GM18867 (cell line): ENCODE measurements at regions not wholly inside any gene's neighbourhood (a gene's known extent, or its start where the extent isn't known, plus 50 kb on each side); places are given as distances from the start of the nearest gene placed in this dataset.
A peak's percentile ranks its signal among the peaks of the same experiment; 100 is the strongest.
"Not testable (repeated sequence)": the region's sequence is repeated elsewhere in the genome, so short reads cannot be mapped to it uniquely, and the experiment has no call there.

ENCODE experiments used
- ATAC-seq: cut with Tn5 transposase; IDR thresholded peaks from one replicate; pipeline ENCODE4 v1.9.1; 2021; ENCODE audit warnings: mild to moderate bottlenecking, moderate library complexity; ENCODE audit not compliant: unreplicated experiment

DNA sequence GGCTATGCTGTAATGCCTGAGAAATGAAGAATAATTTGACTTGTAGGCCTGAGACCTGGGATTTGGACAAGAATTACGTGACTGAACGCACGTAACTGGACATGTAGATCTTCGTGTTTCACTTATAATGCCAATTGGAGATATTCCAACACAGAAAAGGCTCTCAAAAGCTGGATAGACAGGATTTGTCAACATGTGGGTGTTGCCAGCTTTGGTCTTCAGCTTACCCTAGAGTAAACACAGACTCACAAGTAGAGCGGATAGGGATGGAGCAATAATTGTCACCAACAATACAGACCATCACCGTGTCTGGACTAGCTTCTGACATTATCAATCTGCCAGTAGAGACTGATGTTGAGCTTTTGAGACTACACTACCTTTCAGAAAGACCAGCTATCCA, 1511.0 kb upstream of the ADGRL3 start:
- ATAC-seq = no peak

DNA sequence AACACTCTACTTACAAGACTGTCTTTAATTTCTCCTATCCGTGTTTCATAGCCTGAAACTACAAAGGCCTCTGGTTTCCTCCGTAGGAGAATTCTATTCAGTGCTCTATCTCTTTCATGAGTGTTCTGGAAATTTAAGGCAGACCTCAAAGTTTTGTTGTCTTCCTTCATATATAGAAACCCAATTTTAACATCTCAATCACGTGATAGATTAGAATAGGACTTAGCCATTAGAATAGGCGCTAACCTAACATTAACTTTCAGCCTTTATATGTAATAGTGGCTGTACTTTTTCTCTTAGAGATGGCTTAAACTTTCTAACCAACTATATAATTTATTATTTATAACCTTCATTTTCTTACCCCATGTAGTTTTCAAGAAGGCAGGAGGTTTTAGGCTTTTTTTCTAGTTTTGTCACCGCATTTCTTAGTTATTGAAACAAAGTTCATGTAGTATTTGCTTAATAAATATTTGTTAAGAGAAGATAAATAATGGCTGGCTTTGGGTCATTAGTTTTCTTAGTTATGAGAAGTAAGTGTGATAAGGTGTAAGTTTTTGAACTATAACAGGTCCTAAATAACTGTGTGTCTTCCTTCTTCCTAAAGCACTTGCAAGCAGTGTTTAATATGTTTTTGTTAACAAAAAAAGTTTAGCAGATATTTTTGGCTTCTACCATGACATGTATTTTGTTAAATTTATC, 1504.6 kb upstream of the ADGRL3 start:
- ATAC-seq = no peak

DNA sequence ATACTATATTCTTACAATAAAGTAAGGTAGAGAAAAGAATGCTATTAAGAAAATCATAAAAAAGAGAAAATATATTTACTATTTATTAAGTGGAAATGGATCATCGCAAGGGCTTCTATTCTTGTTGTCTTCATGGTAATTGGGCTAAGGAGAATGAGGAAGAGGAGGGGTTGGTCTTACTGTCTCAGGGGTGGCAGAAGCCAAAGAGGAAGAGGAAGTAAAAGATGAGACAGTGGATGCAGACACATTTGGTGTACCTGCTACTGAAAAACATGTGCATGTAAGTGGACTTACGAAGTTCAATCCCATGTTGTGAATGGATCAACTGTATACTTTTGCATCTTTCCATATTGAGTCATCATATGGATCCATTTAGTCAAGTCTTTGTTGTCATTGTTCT, 1502.1 kb upstream of the ADGRL3 start:
- no peak for ATAC-seq

DNA sequence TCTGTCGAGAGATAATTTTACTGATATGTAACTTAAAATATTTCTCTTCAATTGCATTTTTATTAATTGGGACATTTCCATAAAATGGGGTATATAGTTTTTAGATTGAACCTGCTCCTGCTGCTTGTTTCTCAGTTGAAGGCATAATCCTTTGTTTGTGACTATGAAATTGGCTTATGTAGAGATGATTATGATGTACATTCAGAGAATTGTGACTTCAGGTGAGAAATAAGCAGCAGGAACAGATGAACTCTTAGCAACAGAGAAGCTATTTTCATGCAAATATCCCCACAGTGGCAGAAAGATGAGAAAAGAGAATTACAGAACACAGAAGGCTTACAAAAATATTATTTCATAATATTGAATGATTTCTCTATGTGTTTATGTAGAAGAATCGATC, 1499.5 kb upstream of the ADGRL3 start:
- no peak for ATAC-seq

DNA sequence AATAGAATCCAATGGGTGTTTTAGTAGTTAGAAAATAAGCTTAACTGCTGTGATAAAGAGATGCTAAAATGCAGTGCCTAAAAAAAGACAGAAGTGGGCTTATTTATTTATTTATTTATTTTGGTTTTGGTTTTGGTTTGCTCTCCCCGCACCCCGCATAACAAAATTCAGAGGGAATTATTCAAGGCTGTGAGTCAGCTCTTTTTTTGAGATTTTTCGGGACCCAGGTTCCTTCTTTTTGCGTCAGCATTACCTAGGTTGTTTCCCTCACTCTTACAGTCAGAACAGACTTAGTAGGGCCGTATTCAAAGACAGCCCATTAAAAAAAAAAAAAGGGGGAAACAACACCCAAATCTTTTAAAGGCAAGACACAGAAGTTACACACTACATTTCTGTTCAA, 1495.5 kb upstream of the ADGRL3 start:
- no peak for ATAC-seq

DNA sequence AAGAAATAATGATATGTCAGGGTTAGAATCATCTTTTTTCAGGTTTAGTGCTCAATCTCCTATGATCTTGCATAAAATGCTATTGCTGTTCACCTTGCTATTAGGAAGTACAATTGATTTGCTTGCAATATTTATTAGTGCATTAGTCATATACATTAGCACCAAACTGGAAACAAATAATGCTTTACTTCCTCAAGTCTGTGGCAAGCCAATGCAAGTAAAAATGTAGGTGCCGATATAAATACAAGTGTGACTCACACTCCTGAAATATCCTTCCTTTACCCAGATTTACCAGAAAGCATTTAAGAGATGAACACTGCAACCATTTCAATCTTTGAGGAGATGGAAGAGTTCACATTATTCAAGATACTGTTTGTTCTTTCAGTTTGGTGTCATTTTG, 1487.7 kb upstream of the ADGRL3 start:
- ATAC-seq = no peak

DNA sequence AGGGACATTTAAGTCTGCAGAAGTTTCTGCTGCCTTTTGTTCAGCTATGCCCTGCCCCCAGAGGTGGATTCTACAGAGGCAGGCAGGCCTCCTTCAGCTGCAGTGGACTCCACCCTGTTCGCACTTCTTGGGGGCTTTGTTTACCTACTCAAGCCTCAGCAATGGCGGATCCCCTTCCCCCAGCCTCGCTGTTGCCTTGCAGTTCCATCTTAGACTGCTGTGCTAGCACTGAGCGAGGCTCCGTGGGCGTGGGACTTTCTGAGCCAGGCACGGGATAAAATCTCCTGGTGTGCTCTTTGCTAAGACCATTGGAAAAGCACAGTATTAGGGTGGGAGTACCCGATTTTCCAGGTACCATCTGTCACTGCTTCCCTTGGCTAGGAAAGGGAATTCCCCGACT, 1475.8 kb upstream of the ADGRL3 start:
- not testable (repeated sequence) for ATAC-seq

DNA sequence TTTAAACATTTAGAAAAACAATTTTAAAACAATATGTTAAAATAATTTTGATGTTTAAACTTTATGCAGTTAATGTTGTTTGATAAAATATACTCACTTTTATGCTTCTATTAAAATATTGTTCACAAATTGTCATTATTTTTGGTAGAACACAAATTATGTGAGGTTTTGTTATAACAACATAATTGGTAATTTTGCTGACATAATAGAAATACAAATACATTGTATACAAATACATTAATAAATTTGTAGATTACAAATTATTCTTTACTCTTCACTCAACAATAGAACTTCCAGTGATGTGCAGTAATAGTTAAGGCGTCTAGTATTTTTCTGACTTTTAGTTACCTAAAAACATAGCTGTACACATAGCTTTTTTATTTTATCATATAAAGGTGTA, 1472.4 kb upstream of the ADGRL3 start:
- no peak for ATAC-seq

DNA sequence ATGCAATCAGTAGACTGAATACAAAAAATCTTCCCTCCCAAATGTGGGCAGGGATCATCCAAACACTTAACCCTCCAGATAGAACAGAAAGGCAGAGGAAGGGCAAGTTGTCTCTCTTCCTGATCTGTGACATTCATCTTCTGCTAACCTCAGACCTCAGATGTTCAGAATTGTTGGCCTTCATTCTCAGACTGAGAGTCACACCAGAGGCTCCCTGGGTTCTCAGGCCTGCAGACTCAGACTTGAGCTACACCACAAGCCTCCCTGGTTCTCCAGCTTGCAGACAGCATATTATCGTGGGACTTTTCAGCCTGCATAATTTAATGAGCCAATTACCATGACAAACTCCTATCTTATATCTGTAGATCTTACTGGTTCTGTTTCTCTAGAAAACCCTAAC, 1471.6 kb upstream of the ADGRL3 start:
- ATAC-seq = no peak

DNA sequence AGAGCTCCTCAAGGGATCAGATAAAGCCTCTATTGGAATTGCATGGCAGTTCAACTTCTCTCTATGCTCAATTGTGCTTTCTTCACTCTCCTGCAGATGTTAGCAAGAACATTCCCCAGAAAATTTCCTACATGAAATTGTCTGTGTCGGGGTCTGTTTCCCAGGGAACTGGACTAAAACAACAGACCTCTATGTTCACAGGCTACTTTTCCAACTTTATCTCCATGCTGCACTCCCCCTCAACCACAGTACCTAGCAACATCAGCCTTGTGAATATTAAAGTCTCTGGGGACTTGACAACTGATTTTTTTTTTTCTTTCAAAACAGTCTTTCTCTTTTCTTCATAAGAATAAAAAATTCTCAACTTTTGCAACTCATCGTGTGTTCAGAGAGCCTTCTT, 1470.8 kb upstream of the ADGRL3 start:
- ATAC-seq = no peak

DNA sequence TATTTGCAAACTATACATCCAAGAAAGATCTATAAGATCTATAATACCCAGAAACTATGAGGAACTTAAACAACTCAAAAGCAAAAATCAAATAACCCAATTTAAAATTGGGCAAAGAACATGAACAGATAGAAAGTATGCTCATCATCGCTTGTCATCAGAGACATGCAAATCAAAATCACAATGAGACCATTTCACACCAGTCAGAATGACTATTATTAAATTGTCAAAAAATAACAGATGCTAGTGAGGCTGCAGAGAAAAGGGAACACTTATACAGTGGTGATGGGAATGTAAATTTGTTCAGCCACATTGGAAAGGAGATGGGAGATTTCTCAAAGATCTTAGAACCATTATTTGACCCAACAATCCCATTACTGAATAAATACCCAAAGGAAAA, 1451.7 kb upstream of the ADGRL3 start:
- no peak for ATAC-seq

DNA sequence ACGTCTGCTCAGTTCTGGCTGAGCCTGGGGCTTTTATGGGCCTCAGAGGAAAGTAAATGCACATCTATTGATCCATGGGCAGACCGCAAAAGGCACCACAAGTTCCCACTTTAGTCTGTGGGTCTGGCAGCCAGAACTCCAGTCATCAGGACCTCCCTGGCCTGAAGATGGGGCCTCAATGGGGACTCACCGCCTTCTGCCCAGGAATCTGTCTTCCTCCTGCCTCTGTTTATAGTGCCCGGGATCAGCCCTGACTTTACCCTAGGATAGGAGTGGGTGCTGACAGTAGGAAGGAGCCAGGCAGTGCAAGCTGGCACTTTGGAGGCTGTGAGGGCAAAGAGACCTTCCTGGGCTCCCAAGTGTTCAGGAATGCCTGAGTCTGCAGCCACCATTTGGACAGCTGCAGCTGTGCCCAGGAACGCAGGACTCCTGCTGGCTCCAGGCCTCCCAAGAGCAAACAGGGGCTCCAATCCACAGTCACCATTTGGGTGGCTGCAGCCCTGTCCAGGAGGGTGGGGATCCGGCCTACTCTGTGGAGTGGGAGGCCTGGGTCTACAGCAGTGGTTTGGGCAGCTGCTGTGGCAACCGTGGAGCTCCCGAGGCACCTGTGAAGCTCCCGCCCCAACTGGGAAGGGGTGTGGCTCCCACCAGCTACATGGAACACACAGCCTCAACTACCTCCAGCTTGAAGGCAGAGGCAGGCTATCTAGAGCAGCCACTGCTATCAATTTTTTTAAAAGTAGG, 1440.9 kb upstream of the ADGRL3 start:
- no peak for ATAC-seq

DNA sequence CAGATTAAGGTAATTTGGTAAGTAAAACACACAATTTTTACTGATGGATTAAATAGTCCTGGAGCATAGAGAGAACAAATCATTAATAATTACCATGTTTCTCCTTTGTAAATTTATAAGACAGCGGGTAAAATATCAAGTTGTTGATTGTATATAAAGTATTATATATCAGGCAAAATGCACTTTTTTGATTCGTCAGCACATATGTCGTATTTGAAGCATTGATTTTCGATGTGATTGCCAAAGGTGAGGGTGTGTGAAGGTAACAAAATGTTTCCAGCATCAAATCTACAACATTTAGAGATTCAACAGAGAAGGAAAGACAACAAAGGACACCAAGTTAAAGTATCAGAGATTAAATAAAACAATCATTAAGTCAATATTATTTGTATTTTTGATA, 1437.8 kb upstream of the ADGRL3 start:
- no peak for ATAC-seq

DNA sequence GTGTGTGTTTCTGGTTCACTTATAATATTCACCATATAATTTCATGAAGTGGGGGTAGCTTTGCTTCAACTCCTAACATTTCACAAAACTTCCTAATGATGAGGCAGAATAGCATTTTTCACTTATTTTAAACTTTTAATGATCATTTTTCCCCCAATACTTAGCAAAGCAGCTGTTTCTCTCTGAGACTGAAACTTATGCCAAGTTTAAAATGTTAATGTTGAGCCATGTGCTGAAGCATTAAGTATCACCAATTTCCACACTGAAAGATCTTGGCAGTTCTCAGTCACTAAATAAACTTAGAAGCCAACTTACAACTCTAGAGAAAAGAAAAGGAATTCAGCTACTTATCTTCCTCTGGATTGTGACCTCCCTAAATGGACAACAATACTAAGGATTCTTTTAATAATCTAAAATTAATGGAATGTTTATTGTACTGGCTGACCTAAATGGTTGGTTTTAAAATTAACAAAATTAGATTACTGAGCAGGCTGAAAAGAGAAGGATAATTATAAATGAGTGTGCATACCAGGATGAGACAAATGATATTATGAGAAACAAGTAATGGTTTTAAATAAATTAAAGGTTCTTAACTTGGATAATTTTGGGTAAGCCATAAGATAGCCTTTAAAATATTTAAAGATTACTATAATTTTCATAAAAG, 1429.4 kb upstream of the ADGRL3 start:
- ATAC-seq = no peak

DNA sequence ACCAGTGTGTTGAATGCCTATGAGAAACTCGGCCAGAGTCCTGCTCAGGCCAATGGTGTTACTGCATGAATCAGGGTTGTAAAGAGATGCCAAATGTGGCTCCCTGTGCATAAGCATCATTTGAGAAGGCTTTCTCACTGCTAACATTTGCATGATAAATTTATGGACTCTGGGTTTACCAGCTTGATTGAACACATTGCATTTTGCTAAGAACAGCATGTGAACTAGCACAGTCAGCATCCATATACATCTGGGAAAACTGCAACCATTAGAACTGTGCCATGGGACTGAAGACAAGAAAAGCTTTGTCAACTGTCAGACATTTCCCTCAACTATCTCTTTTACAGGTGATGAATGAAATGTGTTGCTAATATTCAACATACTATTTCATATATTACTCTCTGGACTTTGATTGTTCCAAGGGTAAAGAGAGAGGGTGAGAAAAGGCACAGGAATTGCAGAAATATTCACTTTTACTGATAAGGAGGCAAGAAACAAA, 1427.4 kb upstream of the ADGRL3 start:
- ATAC-seq = no peak

DNA sequence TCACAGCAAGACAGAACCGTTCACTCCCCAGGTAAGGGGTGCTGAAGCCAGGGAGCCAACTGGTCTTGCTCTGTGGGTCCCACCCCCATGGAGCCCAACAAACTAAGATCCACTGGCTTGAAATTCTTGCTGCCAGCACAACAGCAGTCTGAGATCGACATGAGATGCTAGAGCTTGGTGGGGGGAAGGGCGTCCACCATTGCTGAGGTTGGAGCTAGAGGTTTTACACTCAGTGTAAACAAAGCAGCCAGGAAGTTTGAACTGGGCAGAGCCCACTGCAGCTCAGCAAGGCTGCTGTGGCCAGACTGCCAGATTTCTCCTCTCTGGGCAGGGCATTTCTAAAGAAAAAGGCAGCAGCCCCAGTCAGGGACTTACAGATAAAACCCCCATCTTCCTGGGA, 1419.9 kb upstream of the ADGRL3 start:
- not testable (repeated sequence) for ATAC-seq

DNA sequence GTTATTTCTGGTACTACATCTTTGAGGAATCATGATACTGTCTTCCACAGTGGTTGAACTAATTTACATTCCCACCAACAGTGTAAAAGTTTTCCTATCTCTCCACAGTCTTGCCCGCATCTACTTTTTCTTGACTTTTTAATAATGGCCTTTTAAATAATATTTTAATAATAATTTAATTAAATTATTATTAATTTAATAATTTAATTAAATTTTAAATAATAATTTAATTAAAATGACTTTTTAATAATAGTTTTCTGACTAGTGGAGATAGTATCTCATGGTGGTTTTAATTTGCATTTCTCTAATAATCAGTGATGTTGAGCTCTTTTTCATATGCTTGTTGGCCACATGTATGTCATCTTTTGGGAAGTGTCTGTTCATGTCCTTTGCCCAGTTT, 1395.0 kb upstream of the ADGRL3 start:
- no peak for ATAC-seq

DNA sequence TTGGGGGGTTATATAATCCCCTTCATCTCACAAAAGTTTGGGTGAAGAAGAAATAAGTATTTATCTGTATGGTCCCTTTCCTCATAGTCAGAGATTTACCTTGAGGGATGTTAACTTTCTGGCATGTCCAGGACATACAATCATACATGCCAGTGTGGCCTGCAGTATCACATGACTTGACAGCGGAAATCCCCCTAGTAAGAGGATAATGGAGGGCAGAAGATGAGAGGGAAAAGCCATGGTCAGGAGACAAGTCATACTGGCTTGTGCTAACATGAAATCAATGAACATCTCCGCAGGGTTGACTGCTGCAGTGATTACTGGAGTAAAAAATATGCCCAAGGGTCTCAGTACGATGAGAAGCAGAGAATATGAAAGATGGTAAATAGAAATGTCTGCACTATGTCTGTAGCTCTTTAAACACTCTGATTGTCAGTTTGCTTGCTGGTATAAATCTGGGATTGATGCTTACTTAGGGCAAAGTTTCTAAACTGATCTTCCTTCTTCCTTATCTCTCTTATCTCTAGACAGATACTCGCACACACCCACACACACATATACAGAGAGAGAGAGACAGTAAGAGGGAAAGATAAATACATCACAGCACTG, 1385.6 kb upstream of the ADGRL3 start:
- no peak for ATAC-seq

DNA sequence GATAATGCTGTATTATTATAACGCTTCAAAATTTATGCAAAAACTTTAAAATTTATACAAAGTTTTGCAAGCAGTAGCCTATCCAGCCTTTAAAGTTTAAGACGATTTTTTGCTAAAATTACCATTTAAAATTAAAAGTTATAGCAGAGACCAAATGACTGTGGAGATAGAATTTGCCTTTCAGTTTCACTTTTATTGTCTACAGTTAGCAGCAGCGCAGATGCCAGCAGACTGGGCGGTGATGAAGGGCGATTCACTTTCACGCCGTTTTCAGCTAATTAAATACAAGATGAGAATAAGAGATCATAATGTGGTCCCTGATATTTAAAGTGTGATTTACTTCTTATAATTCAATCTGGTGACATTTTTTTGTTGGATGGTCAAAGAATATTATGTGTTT, 1381.5 kb upstream of the ADGRL3 start:
- peak; percentile 93 for ATAC-seq

DNA sequence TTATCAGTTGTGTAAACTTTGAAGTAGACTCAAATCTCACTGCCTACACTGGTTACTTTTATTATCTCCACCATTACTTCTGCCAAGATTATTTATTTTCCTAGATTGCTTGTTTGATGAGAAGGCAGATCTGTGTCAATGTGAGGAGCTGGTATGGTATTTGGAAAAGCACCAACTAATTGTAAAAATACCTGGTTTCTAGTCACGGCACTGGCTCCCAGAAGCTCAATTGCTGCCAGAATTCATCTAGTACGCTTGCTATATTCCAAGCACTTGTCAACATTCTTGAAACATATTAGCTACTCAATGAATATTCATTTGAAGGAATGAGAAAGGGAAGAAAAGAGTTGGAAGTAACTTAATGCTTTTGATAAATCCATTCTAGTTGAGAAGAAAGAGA, 1376.8 kb upstream of the ADGRL3 start:
- no peak for ATAC-seq

DNA sequence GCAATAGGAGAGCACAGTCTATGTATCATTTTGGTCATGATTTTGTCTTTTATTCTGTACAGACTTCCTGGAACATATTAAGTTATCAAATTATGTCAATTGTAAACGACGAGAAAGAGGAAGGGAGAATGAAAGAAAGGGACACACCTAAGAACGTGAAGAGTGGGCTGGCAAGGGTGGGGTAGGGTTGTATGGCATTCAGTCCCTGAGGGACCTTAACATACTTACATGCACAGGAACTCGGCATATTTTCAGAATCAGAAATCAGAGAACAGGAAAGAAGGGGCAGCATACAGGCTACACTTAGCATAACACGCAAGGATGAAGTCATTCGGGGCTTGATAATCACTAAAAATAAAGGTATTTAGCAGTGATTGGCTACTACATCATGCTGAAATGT, 1375.0 kb upstream of the ADGRL3 start:
- no peak for ATAC-seq

DNA sequence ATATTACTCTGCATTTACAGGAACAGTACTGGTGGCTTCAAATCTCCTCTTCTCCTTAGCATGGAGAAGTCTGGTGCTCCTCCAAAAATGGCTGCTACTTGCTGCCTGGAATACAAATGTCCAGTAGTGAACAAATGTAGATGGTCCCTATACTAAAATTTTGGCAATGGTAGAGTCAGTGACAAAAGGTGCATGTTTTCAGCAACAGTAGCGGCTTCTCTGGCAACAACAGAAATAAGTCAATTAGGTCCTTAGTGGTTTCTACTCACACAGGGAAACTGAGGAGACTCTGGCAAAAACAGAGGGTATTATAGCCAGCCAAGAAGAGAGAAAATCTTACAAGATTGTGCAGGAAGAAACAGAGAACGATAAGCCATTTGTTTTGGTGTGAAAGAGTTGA, 1368.4 kb upstream of the ADGRL3 start:
- no peak for ATAC-seq
